ENCODE measurements at regions not wholly inside any gene's neighbourhood (a gene's known extent, or its start where the extent isn't known, plus 50 kb on each side); places are given as distances from the start of the nearest gene placed in this dataset.

GRCh38 chr13:76335463-76335862, 550.7 kb downstream of the KCTD12 start:
- no peak overlapping the region for H3K4me3 ChIP-seq
- no peak overlapping the region for H3K27ac ChIP-seq
- H3K9me3 ChIP-seq, result no peaks in the 10 kb centered on the region
- H3K36me3 ChIP-seq, result no peaks in the 10 kb centered on the region
- TF ChIP-seq EP300 (IDR thresholded peaks at IDR 0.05), result no peak
- no peak for TF ChIP-seq CTCF (IDR thresholded peaks at IDR 0.05)
- no peak for TF ChIP-seq POLR2A (IDR thresholded peaks at IDR 0.05)
- no peak for DNase-seq (ENCODE audit: low spot score in 2 of 2)
- no peaks in the 10 kb centered on the region for H3K27me3 ChIP-seq
- peaks cover 0 to 5% (median 0%) of the 10 kb centered on the region in 4 donors for H3K4me1 ChIP-seq

GRCh38 chr13:76331943-76332712, 554.1 kb downstream of the KCTD12 start:
- DNase-seq (ENCODE audit: low spot score in 2 of 2), result no peak
- H3K9me3 ChIP-seq, result no peaks in the 10 kb centered on the region
- peaks cover 0 to 5% (median 0%) of the 10 kb centered on the region in 4 donors for H3K4me1 ChIP-seq
- WGBS, 2 donors, result 18 to 21% methylated on average over 1 of the region's 1 CpG
- no peak overlapping the region for H3K4me3 ChIP-seq
- no peaks in the 10 kb centered on the region for H3K27me3 ChIP-seq
- H3K27ac ChIP-seq, result no peak overlapping the region
- TF ChIP-seq CTCF (IDR thresholded peaks at IDR 0.05) (no peak), POLR2A (IDR thresholded peaks at IDR 0.05) (no peak), EP300 (IDR thresholded peaks at IDR 0.05) (no peak)
- H3K36me3 ChIP-seq, result no peaks in the 10 kb centered on the region

- Histone ChIP-seq H3K4me3 (no peak overlapping the region), H3K4me1 (peaks cover 0 to 5% (median 0%) of the 10 kb centered on the region in 4 donors), H3K9me3 (no peaks in the 10 kb centered on the region), H3K36me3 (no peaks in the 10 kb centered on the region), H3K27ac (no peak overlapping the region), H3K27me3 (no peaks in the 10 kb centered on the region)
- TF ChIP-seq POLR2A (IDR thresholded peaks at IDR 0.05) (no peak), CTCF (IDR thresholded peaks at IDR 0.05) (no peak), EP300 (IDR thresholded peaks at IDR 0.05) (no peak)
- no peak for DNase-seq (ENCODE audit: low spot score in 2 of 2)
- 72 to 85% methylated on average over 2 of the region's 2 CpGs for WGBS, 2 donors
Measured at GRCh38 chr13:76330761-76331160, 555.4 kb downstream of the KCTD12 start.

GRCh38 chr13:76329866-76330580, 556.2 kb downstream of the KCTD12 start:
- 67 to 70% methylated on average over 2 of the region's 2 CpGs for WGBS, 2 donors
- no peak overlapping the region for H3K4me3 ChIP-seq
- peaks cover 0 to 5% (median 0%) of the 10 kb centered on the region in 4 donors for H3K4me1 ChIP-seq
- H3K27ac ChIP-seq, result no peak overlapping the region
- no peaks in the 10 kb centered on the region for H3K27me3 ChIP-seq
- no peaks in the 10 kb centered on the region for H3K9me3 ChIP-seq
- no peaks in the 10 kb centered on the region for H3K36me3 ChIP-seq
- TF ChIP-seq POLR2A (IDR thresholded peaks at IDR 0.05) (no peak), EP300 (IDR thresholded peaks at IDR 0.05) (no peak), CTCF (IDR thresholded peaks at IDR 0.05) (no peak)
- no peak for DNase-seq (ENCODE audit: low spot score in 2 of 2)

- no peaks in the 10 kb centered on the region for H3K27me3 ChIP-seq
- H3K4me3 ChIP-seq, result no peak overlapping the region
- TF ChIP-seq POLR2A (IDR thresholded peaks at IDR 0.05) (no peak), CTCF (IDR thresholded peaks at IDR 0.05) (no peak), EP300 (IDR thresholded peaks at IDR 0.05) (no peak)
- no peak overlapping the region for H3K27ac ChIP-seq
- H3K9me3 ChIP-seq, result no peaks in the 10 kb centered on the region
- no peaks in the 10 kb centered on the region for H3K36me3 ChIP-seq
- peaks cover 0 to 5% (median 0%) of the 10 kb centered on the region in 4 donors for H3K4me1 ChIP-seq
- WGBS, 2 donors, result 88 to 94% methylated on average over 3 of the region's 3 CpGs
- no peak for DNase-seq (ENCODE audit: low spot score in 2 of 2)
Measured at GRCh38 chr13:76329004-76329403, 557.2 kb downstream of the KCTD12 start.

Data from tibial nerve (tissue), 4 donors.